ENCODE measurements at regions not wholly inside any gene's neighbourhood (a gene's known extent, or its start where the extent isn't known, plus 50 kb on each side); places are given as distances from the start of the nearest gene placed in this dataset.

DNA sequence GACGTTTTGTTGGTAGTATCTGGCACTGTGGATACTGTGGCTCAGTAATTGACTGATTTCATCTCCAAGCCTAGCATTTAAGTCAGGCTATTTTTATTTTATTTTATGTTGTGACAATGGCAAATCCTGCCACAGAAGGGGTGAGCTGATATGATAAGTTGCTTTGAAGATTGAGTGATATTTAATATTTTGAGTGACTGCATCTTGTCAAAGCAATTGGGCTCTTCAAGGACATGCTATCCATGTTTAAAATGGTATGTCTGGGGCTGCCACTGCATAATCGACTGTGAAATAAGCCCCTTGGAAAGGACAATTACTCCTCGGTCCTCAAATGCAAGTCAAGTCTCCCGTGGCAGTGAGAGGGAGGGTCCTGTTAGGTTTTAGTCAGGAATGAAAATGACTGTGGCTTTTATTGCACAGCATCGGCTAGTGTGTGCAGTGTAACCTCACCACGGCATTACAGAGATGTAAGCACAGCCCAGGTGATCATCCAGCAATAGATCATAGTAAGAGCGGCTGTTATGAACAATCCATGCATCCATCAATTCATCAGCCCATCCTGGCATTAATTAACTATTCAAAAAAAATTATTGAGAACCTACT lies 178.2 kb downstream of the GBA3 start:
- TF ChIP-seq TCF7 (IDR thresholded peaks at IDR 0.05; ENCODE audit: borderline replicate concordance) (no peak), PHF21A (IDR thresholded peaks at IDR 0.05; ENCODE audit: borderline replicate concordance, low read depth) (no peak), TBP (optimal IDR thresholded peaks at IDR 0.05; ENCODE audit: low read depth, low read length) (no peak), SAP30 (IDR thresholded peaks at IDR 0.05; ENCODE audit: borderline replicate concordance, insufficient read depth, low read depth, low read length, poor library complexity, severe bottlenecking) (no peak)
- TF ChIP-seq, protein P1, sequence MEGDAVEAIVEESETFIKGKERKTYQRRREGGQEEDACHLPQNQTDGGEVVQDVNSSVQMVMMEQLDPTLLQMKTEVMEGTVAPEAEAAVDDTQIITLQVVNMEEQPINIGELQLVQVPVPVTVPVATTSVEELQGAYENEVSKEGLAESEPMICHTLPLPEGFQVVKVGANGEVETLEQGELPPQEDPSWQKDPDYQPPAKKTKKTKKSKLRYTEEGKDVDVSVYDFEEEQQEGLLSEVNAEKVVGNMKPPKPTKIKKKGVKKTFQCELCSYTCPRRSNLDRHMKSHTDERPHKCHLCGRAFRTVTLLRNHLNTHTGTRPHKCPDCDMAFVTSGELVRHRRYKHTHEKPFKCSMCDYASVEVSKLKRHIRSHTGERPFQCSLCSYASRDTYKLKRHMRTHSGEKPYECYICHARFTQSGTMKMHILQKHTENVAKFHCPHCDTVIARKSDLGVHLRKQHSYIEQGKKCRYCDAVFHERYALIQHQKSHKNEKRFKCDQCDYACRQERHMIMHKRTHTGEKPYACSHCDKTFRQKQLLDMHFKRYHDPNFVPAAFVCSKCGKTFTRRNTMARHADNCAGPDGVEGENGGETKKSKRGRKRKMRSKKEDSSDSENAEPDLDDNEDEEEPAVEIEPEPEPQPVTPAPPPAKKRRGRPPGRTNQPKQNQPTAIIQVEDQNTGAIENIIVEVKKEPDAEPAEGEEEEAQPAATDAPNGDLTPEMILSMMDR (IDR thresholded peaks at IDR 0.05 in 2 of 3, conservative IDR thresholded peaks at IDR 0.05 in 1 of 3; ENCODE audit: insufficient read depth in 2 of 3, low read depth in 1 of 3, low read length in 3 of 3) = no peak

All from K562 (cell line).